ENCODE measurements at regions not wholly inside any gene's neighbourhood (a gene's known extent, or its start where the extent isn't known, plus 50 kb on each side); places are given as distances from the start of the nearest gene placed in this dataset.
"Not testable (repeated sequence)": the region's sequence is repeated elsewhere in the genome, so short reads cannot be mapped to it uniquely, and the experiment has no call there.

DNA sequence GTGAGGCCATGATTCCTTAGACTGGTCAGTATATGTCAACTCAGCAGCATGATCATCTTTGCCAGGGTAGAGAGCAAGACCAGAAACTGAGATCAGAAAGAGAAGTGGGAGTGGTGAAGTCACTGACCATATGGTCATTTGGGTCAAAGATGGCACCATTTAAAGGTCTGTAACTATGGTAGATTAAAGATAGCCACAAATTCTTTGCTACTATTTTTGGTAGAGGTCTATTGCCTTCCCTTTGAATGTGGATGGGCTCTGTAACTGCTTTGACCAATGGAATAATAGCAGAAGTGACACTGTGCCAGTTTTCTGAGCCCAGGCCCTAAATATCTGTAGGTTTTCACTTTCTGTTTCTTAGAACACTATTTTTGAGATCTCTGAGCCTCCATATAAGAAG, 117.6 kb downstream of the PCSK1 start:
- TF ChIP-seq, protein P1, sequence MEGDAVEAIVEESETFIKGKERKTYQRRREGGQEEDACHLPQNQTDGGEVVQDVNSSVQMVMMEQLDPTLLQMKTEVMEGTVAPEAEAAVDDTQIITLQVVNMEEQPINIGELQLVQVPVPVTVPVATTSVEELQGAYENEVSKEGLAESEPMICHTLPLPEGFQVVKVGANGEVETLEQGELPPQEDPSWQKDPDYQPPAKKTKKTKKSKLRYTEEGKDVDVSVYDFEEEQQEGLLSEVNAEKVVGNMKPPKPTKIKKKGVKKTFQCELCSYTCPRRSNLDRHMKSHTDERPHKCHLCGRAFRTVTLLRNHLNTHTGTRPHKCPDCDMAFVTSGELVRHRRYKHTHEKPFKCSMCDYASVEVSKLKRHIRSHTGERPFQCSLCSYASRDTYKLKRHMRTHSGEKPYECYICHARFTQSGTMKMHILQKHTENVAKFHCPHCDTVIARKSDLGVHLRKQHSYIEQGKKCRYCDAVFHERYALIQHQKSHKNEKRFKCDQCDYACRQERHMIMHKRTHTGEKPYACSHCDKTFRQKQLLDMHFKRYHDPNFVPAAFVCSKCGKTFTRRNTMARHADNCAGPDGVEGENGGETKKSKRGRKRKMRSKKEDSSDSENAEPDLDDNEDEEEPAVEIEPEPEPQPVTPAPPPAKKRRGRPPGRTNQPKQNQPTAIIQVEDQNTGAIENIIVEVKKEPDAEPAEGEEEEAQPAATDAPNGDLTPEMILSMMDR (IDR thresholded peaks at IDR 0.05): no peak
- DNase-seq (ENCODE audit: low spot score) (no peak), ATAC-seq (ENCODE audit: low FRiP score) (no peak)

DNA sequence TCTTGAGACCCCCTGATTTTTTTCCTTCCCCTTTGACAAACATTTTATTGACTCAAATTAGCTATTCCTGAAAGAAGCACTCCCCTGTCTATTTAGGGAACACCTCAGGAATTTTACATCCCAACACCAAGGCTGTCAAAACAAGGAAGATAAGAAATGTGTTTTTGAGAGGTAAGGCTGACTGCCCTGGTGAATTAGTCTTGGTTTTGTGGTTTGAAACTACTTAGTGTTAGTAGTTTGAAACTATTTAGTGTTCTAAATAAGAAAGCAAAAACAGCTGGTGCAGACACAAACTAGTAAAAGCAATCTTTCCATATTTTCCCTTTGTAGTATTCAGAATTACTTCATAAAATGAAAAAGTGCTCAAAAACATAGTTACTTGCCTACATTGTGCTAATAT, 120.7 kb downstream of the PCSK1 start:
- TF ChIP-seq, protein P1 (IDR thresholded peaks at IDR 0.05): no peak
- DNase-seq (ENCODE audit: low spot score) (no peak), ATAC-seq (ENCODE audit: low FRiP score) (no peak)

DNA sequence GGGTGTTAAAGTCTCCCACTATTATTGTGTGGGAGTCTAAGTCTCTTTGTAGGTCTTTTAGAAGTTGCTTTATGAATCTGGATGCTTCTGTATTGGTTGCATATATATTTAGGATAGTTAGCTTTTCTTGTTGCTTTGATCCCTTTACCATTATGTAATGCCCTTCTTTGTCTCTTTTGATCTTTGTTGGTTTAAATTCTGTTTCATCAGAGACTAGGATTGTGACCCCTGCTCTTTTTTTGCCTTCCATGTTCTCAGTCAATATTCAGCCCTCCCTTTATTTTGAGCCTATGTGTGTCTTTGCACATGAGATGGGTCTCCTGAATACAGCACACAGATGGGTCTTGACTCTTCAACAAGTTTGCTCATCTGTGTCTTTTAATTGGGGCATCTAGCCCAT, 126.0 kb downstream of the PCSK1 start:
- DNase-seq (ENCODE audit: low spot score); ATAC-seq (ENCODE audit: low FRiP score): not testable (repeated sequence)

DNA sequence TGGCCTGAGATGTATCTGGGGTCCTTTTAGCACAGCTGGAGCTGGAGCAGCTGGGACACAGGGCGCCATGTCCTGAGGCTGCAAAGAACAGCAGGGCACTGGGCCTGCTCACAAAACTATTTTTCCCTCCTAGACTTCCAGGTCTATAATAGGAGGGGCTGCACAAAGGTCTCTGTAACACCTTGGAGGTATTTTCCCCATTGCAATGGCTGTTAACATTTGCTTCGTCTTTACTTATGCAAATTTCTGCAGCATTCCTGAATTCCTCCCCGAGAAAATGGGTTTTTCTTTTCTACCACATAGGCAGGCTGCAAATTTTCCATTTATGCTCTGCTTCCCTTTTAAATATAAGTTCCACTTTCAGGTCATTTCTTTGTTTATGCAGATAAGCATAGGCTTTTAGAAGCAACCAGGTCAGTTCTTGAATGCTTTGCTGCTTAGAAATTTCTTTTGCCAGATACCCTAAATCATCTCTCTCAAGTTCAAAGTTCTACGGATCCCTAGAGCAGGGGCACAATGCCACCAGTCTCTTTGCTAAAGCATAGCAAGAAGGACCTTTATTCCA, 130.8 kb downstream of the PCSK1 start:
- TF ChIP-seq, protein P1 (IDR thresholded peaks at IDR 0.05): no peak
- DNase-seq (ENCODE audit: low spot score) (no peak), ATAC-seq (ENCODE audit: low FRiP score) (no peak)

DNA sequence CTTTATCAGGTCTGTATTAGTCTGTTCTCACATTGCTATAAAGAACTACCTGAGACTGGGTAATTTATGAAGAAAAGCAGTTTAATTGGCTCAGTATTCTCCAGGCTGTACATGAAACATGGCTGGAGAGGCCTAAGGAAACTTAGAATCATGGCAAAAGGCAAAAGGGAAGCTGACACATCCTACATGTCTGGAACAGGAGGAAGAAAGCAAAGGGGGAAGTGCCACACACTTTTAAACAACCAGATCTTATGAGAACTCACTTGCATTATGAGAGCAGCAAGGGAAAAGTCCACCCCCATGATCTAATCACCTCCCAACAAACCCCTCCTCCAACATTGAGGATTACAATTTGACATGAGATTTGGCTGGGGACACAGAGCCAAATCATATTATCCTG, 132.1 kb downstream of the PCSK1 start:
- ATAC-seq (ENCODE audit: low FRiP score) (no peak), DNase-seq (ENCODE audit: low spot score) (no peak)
- TF ChIP-seq, protein P1 (IDR thresholded peaks at IDR 0.05): no peak

DNA sequence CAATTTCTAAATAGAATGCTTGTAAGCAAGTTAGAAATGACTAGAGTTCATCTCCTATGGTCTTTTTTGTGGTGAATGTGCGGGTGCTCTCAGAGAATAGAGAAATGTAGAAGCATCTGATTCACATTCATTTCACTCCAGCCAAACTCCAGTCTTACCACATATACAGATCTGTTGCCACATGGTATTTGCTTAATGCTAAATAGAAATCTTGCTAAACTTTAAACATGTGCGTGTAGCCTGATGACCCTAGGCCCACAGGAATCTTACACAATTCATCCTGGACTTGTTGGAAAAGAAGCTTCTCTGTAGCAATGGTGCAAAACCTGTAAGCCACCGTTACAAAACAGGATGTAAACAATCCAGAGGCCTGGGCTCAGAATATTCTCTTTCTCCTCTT, 135.2 kb downstream of the PCSK1 start:
- DNase-seq (ENCODE audit: low spot score) (no peak), ATAC-seq (ENCODE audit: low FRiP score) (peak; percentile 81)
- TF ChIP-seq, protein P1 (IDR thresholded peaks at IDR 0.05): no peak

DNA sequence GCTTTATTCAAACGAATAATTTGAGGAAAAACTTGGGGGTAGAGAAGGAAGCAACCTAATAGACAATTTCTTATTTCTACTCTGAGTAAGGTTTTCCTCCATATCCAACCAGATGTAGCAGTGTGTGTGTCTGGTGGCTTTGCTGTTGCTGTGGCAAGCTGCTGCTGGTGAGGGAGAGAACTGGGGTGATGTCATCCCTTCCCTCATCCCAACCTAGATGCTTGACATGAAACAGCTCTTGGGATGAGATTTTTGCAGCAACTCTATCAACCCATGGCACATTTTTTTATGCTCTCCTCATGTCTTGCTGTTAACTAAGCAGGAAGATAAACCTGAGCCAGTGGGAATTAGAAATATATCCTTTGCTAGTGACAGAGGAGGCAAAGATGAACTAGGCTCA, 135.8 kb downstream of the PCSK1 start:
- ATAC-seq (ENCODE audit: low FRiP score) (peak; percentile 36), DNase-seq (ENCODE audit: low spot score) (no peak)
- TF ChIP-seq, protein P1 (IDR thresholded peaks at IDR 0.05): no peak

DNA sequence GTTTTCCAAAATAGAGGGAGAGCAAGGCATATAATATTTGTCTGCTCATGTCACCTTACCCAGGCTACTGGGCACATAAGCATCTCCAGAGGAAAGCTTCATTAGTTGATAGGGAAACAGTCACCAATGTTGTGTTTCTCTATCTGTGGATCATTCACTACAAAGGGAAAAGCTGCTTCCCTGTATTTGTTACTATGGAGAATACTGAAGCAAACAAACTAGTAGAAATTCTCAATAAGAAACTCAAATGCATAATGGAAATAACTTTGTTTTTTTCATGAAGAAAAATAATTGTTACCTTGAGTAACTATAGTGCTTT, 138.2 kb downstream of the PCSK1 start:
- ATAC-seq (ENCODE audit: low FRiP score) (no peak), DNase-seq (ENCODE audit: low spot score) (no peak)
- TF ChIP-seq, protein P1 (IDR thresholded peaks at IDR 0.05): no peak
